ENCODE measurements at regions not wholly inside any gene's neighbourhood (a gene's known extent, or its start where the extent isn't known, plus 50 kb on each side); places are given as distances from the start of the nearest gene placed in this dataset.
A peak's percentile ranks its signal among the peaks of the same experiment; 100 is the strongest.

DNA sequence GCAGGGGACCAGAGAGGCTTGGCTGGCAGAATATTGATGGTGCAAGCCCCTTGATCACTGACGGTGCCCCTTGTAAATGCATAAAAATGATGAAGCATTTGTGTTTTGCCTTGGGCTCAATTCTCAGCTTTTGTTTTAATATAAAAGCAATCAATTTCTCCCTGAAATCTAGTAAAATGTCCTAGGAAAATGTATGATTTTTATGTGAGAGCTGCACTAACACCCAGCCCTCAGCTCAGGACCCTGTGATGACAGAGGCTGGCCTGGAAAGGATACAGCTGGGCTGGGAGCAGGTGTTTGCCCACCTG lies 84.7 kb upstream of the PHACTR3 start:
- Histone ChIP-seq H3K36me3 (no peaks in the 10 kb centered on the region), H3K27me3 (peaks cover 65% of the 10 kb centered on the region), H3K27ac (no peak overlapping the region), H3K4me1 (no peaks in the 10 kb centered on the region), H3K9me3 (no peaks in the 10 kb centered on the region), H3K4me3 (no peak overlapping the region)
- TF ChIP-seq, protein P1, sequence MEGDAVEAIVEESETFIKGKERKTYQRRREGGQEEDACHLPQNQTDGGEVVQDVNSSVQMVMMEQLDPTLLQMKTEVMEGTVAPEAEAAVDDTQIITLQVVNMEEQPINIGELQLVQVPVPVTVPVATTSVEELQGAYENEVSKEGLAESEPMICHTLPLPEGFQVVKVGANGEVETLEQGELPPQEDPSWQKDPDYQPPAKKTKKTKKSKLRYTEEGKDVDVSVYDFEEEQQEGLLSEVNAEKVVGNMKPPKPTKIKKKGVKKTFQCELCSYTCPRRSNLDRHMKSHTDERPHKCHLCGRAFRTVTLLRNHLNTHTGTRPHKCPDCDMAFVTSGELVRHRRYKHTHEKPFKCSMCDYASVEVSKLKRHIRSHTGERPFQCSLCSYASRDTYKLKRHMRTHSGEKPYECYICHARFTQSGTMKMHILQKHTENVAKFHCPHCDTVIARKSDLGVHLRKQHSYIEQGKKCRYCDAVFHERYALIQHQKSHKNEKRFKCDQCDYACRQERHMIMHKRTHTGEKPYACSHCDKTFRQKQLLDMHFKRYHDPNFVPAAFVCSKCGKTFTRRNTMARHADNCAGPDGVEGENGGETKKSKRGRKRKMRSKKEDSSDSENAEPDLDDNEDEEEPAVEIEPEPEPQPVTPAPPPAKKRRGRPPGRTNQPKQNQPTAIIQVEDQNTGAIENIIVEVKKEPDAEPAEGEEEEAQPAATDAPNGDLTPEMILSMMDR (IDR thresholded peaks at IDR 0.05), result no peak
- intact Hi-C loops (cut with DNase I; ENCODE audit: low total_unique reads) (no loop called here), in situ Hi-C loops (cut with MboI; ENCODE audit: low pct_ligation_motif_present in 1 of 4, low pct_unique_long_range_greater_than_20kb in 1 of 4, low sequenced_read_pairs in 3 of 4) (no loop called here)
- 0% methylated on average over 1 of the region's 1 CpG; no CpG with 5 or more reads in 1 of the 2 donors for WGBS, 2 donors (ENCODE audit: low coverage in 1 of 2)
- DNase-seq, result no peak

DNA sequence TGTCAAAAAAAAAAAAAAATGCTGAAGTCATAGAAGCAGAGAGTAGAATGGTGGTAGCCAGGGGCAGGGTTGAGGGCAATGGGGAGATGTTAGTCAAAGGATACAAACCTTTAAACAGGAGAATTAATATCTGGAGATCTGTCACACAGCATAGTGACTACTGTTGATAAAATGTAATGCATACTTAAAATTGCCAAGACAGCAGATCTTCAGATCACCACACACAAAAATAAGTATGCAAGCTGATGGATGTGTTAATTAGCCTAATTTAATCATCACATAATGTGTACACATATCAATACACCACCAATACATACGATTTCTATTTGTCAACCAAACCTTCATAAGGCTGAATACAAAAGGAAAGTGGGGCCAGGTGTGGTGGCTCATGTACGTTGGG lies 83.5 kb upstream of the PHACTR3 start:
- Histone ChIP-seq H3K36me3 (no peaks in the 10 kb centered on the region), H3K27me3 (peaks cover 64% of the 10 kb centered on the region), H3K27ac (no peak overlapping the region), H3K4me3 (no peak overlapping the region), H3K9me3 (no peaks in the 10 kb centered on the region), H3K4me1 (no peaks in the 10 kb centered on the region)
- DNase-seq, result no peak
- TF ChIP-seq POLR2A (IDR thresholded peaks at IDR 0.05) (no peak), EP300 (IDR thresholded peaks at IDR 0.05; ENCODE audit: low read depth) (no peak), POLR2AphosphoS5 (IDR thresholded peaks at IDR 0.05) (no peak)
- TF ChIP-seq, protein P1 (IDR thresholded peaks at IDR 0.05), result no peak
- WGBS, 2 donors (ENCODE audit: low coverage in 1 of 2), result 66% methylated on average over 2 of the region's 2 CpGs; no CpG with 5 or more reads in 1 of the 2 donors
- intact Hi-C loops (cut with DNase I; ENCODE audit: low total_unique reads), result no loop called here
- in situ Hi-C loops (cut with MboI; ENCODE audit: low pct_ligation_motif_present in 1 of 4, low pct_unique_long_range_greater_than_20kb in 1 of 4, low sequenced_read_pairs in 3 of 4), result no loop called here

DNA sequence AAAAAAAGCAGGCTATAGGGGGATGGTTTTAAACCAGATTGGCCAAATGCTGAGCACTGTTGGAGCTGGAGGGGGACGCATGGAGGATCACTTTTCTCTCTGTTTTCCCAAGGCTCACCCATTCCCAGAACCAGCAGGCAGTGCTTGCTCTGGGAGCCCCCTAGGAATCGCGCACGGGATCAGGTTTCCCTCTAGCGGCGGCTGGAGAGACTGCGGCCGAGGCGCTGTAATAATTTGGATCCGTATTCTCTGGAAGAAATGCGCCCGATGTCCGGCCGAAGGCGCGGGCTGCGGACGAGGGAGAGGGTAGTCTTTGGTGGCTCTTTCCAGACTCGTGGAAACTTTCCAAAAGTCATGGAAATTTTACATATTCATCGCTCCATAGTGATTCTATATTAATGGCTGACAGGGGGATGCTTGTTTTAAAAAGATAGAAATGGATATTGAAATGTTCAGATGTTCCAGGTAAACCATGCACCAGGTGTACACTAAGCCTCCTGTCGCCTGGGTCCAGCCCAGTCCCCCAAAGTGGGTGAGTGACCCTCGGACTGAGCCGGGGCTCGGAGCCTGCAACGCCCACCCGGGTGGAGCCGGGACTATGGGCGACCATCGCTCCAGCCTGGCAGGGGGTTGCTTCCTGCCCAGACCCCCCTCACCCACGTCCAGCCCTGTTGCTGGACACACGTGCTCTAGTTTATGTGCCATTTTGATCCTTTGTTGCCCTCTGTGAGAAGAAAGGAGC lies 78.7 kb upstream of the PHACTR3 start:
- in situ Hi-C loops (cut with MboI; ENCODE audit: low pct_ligation_motif_present in 1 of 4, low pct_unique_long_range_greater_than_20kb in 1 of 4, low sequenced_read_pairs in 3 of 4), result no loop called here
- Histone ChIP-seq H3K4me3 (no peak overlapping the region), H3K36me3 (no peaks in the 10 kb centered on the region), H3K4me1 (no peaks in the 10 kb centered on the region), H3K27ac (no peak overlapping the region), H3K27me3 (peaks cover 81% of the 10 kb centered on the region), H3K9me3 (no peaks in the 10 kb centered on the region)
- intact Hi-C loops (cut with DNase I; ENCODE audit: low total_unique reads), result no loop called here
- WGBS, 2 donors (ENCODE audit: low coverage in 1 of 2), result 13% methylated on average over 31 of the region's 31 CpGs; no CpG with 5 or more reads in 1 of the 2 donors
- TF ChIP-seq POLR2AphosphoS5 (IDR thresholded peaks at IDR 0.05) (no peak), EP300 (IDR thresholded peaks at IDR 0.05; ENCODE audit: low read depth) (no peak), POLR2A (IDR thresholded peaks at IDR 0.05) (no peak)
- TF ChIP-seq, protein P1 (IDR thresholded peaks at IDR 0.05), result peak; percentile 58 to 87 (median 79)
- DNase-seq, result peak; percentile 48

DNA sequence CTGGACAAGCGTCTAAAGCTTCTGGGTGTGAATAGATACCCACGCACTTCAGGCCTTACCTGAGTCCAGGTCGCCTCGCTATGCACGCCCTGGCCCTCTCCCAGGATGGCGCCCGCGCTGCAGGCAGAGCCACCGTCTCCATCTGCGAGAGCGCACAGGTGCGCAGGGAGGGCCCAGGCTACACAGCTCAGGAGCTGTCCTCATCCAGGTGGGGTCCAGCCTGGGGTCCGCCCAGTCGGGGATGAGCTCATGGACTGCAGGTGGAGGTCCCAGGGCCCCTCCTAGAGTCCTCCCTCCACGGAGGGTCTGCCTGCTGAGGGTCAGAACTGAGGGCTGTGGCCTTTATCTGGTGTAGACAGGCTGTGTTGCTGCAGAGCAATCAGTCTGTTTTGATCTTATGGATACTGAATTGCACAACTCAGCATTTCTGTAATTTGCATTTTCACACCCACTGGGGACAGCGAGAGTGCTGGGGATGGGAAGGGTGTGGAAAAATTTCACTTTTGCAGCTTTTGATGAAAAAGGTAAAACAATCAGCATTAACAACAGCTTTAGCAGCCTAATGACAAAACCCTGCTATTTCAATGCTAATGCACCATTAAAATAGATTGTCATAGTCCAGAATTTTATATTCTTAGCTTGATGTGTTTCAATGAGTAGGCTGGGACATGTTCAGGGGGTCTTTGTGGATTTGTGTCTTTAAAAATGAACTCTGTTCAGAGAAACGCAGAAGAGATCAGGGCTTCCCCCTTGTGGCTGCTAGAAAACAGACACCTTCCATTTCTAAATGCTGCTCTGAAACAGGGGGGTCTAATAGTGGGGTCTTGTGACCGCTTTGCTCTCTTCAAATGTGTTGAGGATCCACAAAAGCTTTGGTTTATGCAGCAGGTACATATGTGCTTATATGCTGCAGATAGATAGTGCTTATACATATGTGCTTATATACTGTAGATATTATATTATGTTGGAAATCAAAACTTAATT lies 77.8 kb upstream of the PHACTR3 start:
- no peak for DNase-seq
- Histone ChIP-seq H3K4me3 (no peak overlapping the region), H3K27me3 (peaks cover 76% of the 10 kb centered on the region), H3K9me3 (no peaks in the 10 kb centered on the region), H3K4me1 (no peaks in the 10 kb centered on the region), H3K36me3 (no peaks in the 10 kb centered on the region), H3K27ac (no peak overlapping the region)
- 3 to 50% methylated on average over 3 to 18 of the region's 18 CpGs for WGBS, 2 donors (ENCODE audit: low coverage in 1 of 2)
- intact Hi-C loops (cut with DNase I; ENCODE audit: low total_unique reads), result no loop called here
- TF ChIP-seq POLR2A (IDR thresholded peaks at IDR 0.05) (no peak), EP300 (IDR thresholded peaks at IDR 0.05; ENCODE audit: low read depth) (no peak), POLR2AphosphoS5 (IDR thresholded peaks at IDR 0.05) (no peak)
- TF ChIP-seq, protein P1 (IDR thresholded peaks at IDR 0.05), result no peak
- in situ Hi-C loops (cut with MboI; ENCODE audit: low pct_ligation_motif_present in 1 of 4, low pct_unique_long_range_greater_than_20kb in 1 of 4, low sequenced_read_pairs in 3 of 4), result no loop called here

Measured in transverse colon (tissue), 4 donors.